Body of pancreas (tissue), 4 donors: ENCODE measurements at regions not wholly inside any gene's neighbourhood (a gene's known extent, or its start where the extent isn't known, plus 50 kb on each side); places are given as distances from the start of the nearest gene placed in this dataset.

Experiments used
- ATAC-seq: fragments of 150-250 bp; one replicate; pipeline ENCODE4 v1.9.1; 2016
- DNase-seq, 4 donors: peaks; one replicate each; pipeline ENCODE4 v3.0.0-alpha.2; 2019
- H3K27ac ChIP-seq, 4 donors: fragments of 200-600 bp; sonication (generic); 1 replicate in 3 of 4; 2 replicates in 1 of 4; pipeline versions ENCODE4 v1.5.1 to v1.6.1; 2016 to 2019; ENCODE audit warnings: mild to moderate bottlenecking in 1 of 4, mixed read lengths in 1 of 4, moderate library complexity in 1 of 4
- H3K27me3 ChIP-seq, 2 donors: fragments of 200-600 bp; sonication (generic); one replicate each; pipeline ENCODE4 v1.6.0; 2016; ENCODE audit warnings: mild to moderate bottlenecking in 1 of 2
- H3K36me3 ChIP-seq, 2 donors: fragments of 200-600 bp; sonication (generic); replicated peaks in 1 of 2; 2 replicates each; pipeline ENCODE4 v1.5.1; 2016; ENCODE audit warnings: low read depth in 2 of 2; ENCODE audit not compliant: insufficient read depth in 1 of 2
- H3K4me1 ChIP-seq: fragments of 200-600 bp; sonication (generic); one replicate; pipeline ENCODE4 v1.6.0; 2016
- H3K4me3 ChIP-seq, 2 donors: fragments of 200-600 bp; sonication (generic); 1 replicate in 1 of 2; 2 replicates in 1 of 2; pipeline ENCODE4 v1.5.1; 2016 to 2019
- H3K9me3 ChIP-seq, 3 donors: fragments of 200-600 bp; sonication (generic); 1 replicate in 2 of 3; 2 replicates in 1 of 3; pipeline ENCODE4 v1.5.1; 2016
- CTCF ChIP-seq, 7 experiments: fragments of 450-650 bp in 4 of 7; fragments of 200-600 bp in 3 of 7; sonication (generic) in 3 of 7; IDR thresholded peaks; one replicate each; pipeline ENCODE4 v1.5.1; 2016 to 2019; ENCODE audit warnings: antibody characterized with exemption in 7 of 7
- POLR2A ChIP-seq, 3 donors: fragments of 450-650 bp; IDR thresholded peaks; one replicate each; pipeline ENCODE4 v1.6.1; 2016; ENCODE audit warnings: antibody characterized with exemption in 3 of 3, mild to moderate bottlenecking in 2 of 3
- WGBS, 2 donors: methylation state at CpG; one replicate each; pipeline ENCODE4 v1.1.5; 2017; 5-methylcytosine and 5-hydroxymethylcytosine counted together
- intact Hi-C: fragments of 100-400 bp; cut with DNase I; formaldehyde crosslinking; loops from one replicate; pipeline ENCODE4 v1.15.1; 2023

GRCh38 chr9:6076851-6077250 lies 61.4 kb upstream of the RANBP6 start:
- no peaks in the 10 kb centered on the region for H3K36me3 ChIP-seq
- H3K27ac ChIP-seq, result no peak overlapping the region
- H3K27me3 ChIP-seq, result no peaks in the 10 kb centered on the region
- no peaks in the 10 kb centered on the region for H3K9me3 ChIP-seq
- peaks cover 4% of the 10 kb centered on the region for H3K4me1 ChIP-seq
- DNase-seq (no peak), ATAC-seq (no peak)
- TF ChIP-seq POLR2A (IDR thresholded peaks at IDR 0.05) (no peak), CTCF (IDR thresholded peaks at IDR 0.05) (no peak)
- 66 to 79% methylated on average over 6 of the region's 6 CpGs for WGBS, 2 donors
- intact Hi-C loops, result no loop called here
- H3K4me3 ChIP-seq, result no peak overlapping the region

DNA sequence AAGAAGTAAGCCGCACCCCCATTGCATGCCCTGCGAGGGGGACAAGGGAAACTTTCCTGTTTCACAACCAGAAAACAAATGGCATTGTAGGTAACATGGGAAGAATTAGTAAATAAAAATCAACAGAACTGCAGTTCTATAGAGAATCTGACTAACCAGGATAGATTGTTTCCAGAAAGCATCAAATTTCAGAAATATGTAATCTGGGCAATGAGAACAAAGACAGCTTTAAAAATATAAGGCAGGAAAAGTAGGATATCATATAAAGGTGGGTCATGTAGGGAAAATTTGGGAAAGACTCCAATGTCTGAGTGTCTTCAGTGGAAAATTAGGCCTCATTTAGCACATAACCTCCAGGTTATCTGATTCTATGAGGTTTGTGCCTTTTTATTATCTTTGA lies 58.3 kb upstream of the RANBP6 start:
- Histone ChIP-seq H3K4me3 (no peak overlapping the region), H3K36me3 (no peaks in the 10 kb centered on the region), H3K27ac (no peak overlapping the region), H3K4me1 (no peaks in the 10 kb centered on the region), H3K27me3 (no peaks in the 10 kb centered on the region), H3K9me3 (no peaks in the 10 kb centered on the region)
- no peak for TF ChIP-seq CTCF (IDR thresholded peaks at IDR 0.05)
- TF ChIP-seq POLR2A (IDR thresholded peaks at IDR 0.05), result no peak
- 81 to 94% methylated on average over 2 of the region's 2 CpGs for WGBS, 2 donors
- intact Hi-C loops, result no loop called here
- DNase-seq (no peak), ATAC-seq (no peak)

- Histone ChIP-seq H3K27ac (no peak overlapping the region), H3K4me1 (no peaks in the 10 kb centered on the region), H3K27me3 (no peaks in the 10 kb centered on the region), H3K4me3 (no peak overlapping the region), H3K9me3 (no peaks in the 10 kb centered on the region), H3K36me3 (no peaks in the 10 kb centered on the region)
- intact Hi-C loops, result no loop called here
- WGBS, 2 donors, result 67 to 76% methylated on average over 7 of the region's 7 CpGs
- ATAC-seq, result no peak
- no peak for TF ChIP-seq POLR2A (IDR thresholded peaks at IDR 0.05)
- TF ChIP-seq CTCF (IDR thresholded peaks at IDR 0.05), result no peak
- no peak for DNase-seq
Observed at GRCh38 chr9:6072865-6073264, 57.4 kb upstream of the RANBP6 start.

- DNase-seq, result no peak
- Histone ChIP-seq H3K27me3 (no peaks in the 10 kb centered on the region), H3K36me3 (no peaks in the 10 kb centered on the region), H3K9me3 (no peaks in the 10 kb centered on the region), H3K27ac (no peak overlapping the region), H3K4me3 (no peak overlapping the region), H3K4me1 (no peaks in the 10 kb centered on the region)
- intact Hi-C loops, result no loop called here
- TF ChIP-seq POLR2A (IDR thresholded peaks at IDR 0.05), result no peak
- TF ChIP-seq CTCF (IDR thresholded peaks at IDR 0.05), result no peak
- no peak for ATAC-seq
Observed at GRCh38 chr9:6072453-6072852, 57.0 kb upstream of the RANBP6 start.

GRCh38 chr9:6068983-6069382 lies 53.6 kb upstream of the RANBP6 start:
- intact Hi-C loops, result no loop called here
- TF ChIP-seq POLR2A (IDR thresholded peaks at IDR 0.05) (no peak), CTCF (IDR thresholded peaks at IDR 0.05) (no peak)
- no peak for ATAC-seq
- no peaks in the 10 kb centered on the region for H3K36me3 ChIP-seq
- H3K27me3 ChIP-seq, result no peaks in the 10 kb centered on the region
- no peak for DNase-seq
- no peak overlapping the region for H3K27ac ChIP-seq
- H3K4me3 ChIP-seq, result no peak overlapping the region
- no peaks in the 10 kb centered on the region for H3K9me3 ChIP-seq
- H3K4me1 ChIP-seq, result no peaks in the 10 kb centered on the region
